Glomerular visceral epithelial cell (primary cell): ENCODE measurements at regions not wholly inside any gene's neighbourhood (a gene's known extent, or its start where the extent isn't known, plus 50 kb on each side); places are given as distances from the start of the nearest gene placed in this dataset.

Source experiments
- DNase-seq: peaks from one replicate; pipeline ENCODE4 v3.0.0-alpha.2; 2016; ENCODE audit errors: extremely low spot score

DNA sequence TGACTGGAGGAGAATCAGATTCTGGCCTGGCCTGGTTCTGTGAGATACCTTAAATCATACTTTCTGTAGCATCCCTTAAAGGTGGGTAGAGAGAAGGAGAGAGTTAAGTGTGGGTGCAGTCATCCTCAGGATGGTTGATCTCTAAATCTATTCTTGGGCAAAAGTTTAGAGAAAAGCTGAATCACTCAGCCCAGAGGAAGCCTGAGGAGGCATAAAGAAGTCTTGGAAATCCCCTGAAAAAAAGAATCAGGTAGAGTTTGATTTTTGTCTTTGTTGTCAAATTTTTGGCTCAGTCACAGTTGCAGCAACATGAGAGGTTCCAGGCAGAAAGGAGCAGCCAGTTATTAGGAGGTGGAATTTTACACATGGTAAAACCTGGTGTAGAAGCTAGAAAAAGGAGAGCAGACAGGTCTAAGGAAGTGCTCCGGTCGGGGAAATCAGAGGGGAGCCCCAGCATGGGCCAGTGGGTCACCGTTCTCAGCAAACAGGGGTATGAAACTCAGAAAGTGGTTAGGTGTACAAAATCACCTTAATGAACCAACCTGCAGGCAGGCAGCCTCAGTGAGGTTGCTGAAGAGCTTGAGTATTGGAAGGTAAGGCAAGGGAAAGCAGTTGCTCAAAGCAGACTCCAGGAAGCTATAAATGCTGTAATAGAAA is 116.2 kb upstream of the CNTLN start:
- no peak for DNase-seq

DNA sequence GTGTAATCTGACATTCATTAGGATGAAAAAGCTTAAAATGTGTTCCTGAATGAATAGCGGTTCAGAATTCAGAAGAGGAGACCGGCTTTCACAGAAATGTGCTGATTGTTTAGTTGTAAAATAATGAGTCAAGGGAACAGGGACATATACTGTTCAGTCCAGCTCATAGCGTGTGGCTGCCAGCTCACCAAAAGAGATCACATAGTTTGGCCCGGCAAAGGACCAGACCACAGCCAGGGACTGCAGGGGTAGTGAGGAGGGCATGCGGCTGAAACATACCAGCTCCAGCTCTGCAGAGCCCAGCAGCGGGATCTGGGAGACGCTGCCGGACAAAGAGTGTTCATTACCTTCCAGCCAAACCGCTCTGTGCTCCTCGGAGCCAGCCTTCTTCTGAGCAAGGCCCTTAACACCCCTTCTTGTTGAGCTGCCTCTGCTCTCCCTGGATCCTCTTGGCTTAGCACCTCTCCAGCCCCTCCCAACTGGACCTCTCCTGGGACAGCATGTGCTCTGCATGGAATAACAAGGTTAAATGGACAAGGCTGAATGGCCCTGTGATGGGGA is 116.8 kb upstream of the CNTLN start:
- no peak for DNase-seq

DNA sequence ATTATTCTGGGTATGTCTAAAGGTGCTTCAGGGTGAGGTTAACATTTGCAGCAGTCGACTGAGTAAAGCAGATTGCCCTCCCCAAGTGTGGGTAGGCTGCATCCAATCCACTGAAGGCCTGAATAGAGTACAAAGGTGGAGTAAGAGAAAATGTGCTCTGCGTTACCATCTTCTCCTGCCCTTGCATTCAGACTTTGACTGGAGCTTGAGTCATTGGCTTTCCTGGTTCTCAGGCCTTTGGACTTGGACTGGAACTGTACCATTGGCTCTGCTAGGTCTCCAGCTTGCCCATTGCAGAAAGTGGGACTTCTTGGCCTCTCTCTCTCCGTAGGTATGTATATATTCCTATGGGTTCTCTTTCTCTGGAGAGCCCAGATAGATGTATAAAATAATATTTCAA is 120.9 kb upstream of the CNTLN start:
- no peak for DNase-seq

DNA sequence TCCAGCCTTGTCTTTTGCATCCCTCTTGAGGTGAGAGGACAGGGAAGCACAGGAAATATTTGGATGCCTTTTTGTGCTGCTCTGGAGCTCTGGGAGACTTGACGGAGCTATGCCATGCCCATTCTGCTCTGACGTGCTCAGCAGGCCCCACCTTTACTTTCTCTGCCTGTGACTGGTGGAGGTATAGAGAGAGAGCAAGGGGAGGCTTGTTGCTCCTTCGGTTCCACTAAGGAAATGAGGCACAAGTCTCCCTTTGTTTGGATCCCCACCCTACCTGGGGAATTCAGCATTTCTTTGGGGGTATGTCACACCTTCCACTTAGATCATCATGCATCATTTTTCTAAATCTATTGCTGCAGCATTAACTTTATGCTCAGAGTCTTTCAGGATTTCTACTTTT is 121.8 kb upstream of the CNTLN start:
- DNase-seq, result no peak

DNA sequence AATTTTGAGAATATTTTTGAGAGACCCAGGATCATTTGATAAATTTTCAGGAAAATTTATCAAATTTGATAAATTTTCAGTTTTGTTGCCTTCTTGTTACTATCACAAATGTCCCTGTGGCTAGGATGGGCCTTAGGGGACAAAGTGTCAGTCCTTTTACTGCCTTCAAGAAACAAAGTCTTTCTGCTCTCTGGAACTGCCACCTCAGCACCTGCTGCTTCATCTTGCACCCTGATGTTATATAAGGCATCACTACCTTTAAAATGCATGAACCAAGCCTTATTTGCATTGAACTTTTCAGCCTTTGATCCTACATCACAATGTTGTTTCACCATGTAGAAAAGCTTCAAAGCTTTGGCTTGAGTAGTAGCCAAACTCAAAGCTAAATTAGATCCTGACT is 123.0 kb upstream of the CNTLN start:
- no peak for DNase-seq

DNA sequence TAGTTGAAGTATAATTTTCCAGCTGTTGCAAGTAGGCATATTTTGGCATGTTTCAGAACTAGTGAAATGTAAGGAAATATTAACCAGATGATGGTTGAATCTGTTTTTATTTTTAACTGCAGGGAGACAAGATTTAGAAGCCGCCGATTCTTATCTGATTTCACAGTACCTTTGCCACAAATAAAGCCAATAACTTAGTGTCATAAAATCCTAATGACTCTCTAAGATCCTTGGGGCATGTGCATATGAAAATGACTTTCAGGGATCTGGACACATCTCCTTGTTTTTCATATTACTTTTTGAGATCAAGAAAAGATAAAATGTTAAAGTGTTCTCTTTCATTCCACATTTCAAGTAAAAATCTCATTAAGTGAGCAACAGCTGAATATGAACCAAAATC is 125.8 kb upstream of the CNTLN start:
- no peak for DNase-seq

DNA sequence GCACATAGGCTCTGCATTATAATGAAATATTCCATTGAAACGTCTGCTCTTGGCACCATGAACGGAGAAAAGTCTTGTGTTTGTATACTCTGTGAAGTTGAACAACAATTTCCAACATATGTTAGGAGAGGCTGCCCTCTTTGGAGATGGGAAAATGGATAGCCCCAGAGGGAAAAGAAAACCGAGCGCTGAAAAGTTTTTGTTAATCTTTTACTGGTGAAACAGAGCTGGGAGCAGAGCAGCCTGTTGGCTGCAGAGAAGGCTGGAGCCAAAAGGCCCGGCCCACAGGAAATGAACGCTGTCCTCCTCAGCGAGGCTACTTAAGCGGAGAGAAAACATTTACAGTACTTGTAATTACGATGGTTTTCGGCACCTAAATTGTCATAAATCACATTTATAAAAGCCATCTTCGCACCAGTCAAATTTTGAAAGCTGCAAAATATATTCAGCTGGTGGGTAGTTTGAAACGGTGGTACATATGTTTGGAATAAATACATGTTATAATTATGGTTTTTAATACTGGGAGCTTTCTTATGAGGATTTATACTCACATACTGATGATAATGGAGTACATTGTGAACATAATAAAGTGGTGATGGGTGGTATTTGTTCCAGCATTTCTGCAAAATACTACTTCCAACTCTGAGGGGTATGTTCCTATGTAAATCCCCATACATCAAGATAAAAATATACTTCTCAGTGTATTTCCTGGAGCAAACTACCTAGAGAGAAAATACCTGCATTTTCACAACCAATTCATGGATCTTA is 129.6 kb upstream of the CNTLN start:
- peak; percentile 84 for DNase-seq

DNA sequence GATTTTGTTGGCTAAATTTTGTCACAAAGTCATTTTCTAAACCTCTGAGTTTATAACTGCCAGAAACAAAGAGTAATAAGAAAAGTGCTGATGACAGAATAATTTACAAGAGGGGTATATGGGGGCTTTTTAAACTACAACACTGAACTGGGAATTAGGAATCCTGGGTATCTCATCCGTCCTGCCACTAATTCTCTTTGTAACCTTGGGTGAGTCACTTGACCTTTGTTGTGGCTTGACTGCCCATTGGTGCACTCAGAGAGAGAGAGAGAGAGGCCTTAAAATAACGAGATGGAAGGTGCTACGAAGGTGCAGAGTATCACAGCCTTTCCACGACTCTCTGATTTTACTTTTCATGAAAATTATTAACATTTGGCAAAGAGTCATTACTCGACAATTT is 130.3 kb upstream of the CNTLN start:
- peak; percentile 56 for DNase-seq

DNA sequence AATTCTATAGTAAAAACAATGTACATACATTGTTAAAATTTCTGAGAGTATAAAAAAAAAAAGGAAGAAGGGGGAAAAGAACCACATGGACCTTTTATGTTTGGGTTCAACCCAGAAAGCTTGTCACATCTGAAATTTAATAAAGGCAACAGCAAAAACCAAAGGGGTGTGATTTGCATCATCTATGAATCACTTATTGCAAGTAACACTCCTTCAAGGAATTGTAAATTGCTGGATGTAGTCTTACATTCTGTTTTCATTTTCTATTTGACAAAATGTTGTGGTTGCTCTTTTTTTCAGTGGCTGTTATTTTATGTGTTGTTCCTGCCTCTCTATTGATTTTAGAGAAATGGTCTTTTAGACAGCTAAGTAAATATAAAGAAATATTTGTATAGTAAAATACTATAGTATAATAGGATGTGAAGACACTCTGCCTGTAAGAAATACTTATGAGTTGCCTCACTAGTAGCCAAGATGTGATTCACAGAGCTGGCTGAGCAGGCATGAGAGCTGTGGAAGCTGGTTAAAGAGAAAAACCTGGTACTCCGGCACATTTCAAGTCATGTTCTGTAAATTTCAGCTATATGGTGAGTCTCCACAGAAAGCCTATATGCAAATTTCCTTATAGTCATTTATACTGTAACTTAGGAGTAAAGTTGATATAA is 131.1 kb upstream of the CNTLN start:
- peak; percentile 22 for DNase-seq

DNA sequence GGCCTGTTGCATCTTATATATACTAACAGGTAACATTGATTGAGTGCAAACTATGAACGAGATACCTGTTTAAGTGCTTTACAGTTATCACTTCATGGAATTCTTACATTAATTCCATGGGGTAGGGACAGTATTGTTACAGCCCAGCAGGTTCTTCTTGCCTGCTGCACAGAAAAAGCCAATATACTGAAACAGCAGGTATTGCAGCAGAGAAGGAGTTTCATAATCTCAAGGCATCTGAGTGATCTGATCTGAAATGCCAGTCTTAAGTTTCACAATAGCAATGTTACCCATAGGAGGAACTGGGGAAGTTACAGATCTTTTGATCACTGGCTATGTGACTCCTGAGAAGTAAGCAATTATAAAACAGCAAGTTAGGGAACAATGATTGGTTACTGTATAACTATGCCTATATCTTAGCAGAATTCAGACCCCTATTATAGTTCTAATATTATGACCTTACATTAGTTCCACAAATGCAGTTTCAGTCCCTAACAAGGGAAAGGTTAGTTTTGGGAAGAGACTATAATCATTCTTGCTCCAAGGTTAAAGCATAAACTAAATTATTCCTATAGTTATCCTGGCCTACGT is 126.5 kb upstream of the BNC2 start:
- DNase-seq, result no peak

DNA sequence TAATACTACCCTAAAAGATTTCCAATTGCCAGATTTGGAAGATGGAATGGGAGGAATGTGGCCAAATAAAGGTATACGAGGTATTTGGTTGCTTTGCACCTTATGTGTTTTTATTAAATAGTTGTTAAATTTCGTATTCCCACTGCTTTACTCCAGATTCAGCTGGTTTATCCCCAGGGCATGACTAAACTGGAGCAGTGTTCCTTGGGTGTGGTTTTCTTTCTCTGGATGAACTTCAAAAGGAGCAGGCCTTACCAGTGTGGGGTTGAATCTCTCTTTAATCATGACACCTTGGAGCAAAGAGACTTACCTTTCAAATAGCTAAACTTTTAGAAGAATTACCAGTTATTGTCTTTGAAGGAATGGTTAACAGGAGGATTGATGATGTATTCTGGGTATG is 121.7 kb upstream of the BNC2 start:
- DNase-seq, result no peak

DNA sequence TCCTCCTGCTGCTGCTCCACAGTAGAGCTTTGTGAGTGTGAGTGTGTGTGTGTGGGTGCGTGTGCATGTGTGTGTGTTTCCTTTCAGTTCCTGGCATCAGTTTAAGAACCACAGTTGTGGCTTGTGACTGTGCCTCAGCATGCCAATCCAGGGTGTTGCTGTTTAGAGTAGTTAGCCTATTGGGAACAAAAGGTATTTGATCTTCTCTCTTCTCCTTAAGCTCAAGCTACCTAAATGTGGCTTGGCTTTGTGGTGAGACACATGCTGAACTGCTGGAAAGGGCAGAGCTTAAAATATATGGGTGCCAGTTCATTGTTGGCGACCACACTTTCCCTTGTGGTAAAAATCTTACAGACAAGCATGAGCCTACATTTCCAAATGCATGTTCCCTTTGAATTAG is 116.6 kb upstream of the BNC2 start:
- DNase-seq, result peak; percentile 27

DNA sequence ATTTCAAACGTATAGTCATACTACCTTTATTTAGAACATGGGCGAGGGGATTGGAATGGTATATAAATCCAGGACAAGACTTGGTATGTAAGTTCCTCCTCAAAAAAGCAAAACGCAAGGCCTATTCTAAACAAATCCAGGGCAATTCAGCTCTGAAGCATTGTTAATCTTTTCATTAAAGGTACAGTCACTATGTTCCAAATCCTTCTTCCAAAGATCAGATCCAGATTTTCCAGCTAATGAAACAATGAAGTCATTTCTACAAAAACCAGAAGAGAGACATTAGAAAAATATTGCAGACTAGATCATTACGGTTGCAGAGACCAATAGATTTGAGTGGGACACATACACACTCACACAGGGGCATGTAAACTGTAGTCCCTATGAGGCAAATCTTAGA is 116.1 kb upstream of the BNC2 start:
- no peak for DNase-seq

DNA sequence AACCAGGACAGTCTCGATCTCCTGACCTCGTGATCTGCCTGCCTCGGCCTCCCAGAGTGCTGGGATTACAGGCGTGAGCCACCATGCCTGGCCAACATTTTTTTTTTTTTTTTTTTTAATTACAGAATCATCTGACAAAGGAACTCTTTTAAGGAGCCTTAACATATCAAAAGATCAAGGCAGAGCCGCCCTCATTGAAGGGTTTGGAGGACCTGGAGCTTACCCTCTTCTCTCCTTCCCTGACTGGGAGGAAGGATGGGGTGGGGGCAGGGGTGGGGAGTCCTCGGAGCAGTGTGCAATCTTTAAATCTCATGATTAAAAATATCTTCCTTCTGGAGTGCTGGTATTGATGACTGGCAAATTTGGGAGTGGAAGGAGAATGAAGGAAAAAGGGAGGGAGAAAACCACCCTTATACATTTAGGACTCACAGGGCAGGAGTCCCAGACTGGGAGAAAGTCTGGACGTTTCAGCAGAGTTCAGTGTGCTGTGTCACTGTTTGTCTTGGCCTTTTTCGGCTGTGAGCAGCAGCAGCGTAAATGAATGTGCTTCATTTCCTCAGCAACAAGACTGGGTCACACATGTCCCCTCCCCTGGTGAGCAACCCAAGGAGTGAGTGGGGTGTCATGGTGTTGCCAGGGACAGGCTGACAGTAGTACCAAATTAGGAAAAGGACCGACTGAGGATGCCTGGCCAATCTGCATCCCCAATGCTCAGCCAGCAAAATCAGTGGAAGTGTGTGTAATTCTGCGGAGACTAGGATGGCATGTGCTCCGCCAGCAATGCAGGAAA is 115.3 kb upstream of the BNC2 start:
- no peak for DNase-seq

DNA sequence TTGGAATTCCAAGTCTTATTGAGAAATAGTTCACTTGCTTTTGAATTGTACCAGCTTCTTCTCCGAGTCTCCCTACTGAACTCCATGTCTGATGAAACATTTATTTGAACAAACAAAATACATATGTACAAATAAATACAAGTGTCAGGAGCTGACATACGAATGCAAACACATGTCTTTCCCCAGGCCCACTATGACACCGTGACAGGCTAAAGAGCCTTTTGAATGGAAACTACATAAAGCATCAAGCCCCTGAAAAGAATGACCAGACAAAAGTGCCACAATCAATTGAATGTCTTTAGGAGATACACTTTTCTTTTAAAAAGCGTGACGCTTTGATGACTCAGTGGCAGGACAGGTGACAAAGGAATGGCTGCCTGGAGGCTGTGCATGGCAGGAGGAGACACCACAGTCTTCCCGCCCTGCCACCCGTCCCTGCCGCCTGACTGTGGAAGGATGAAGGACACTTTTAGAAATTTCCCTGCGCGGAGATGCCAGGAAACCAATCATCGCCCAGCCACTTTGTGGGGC is 112.4 kb upstream of the BNC2 start:
- DNase-seq, result no peak

DNA sequence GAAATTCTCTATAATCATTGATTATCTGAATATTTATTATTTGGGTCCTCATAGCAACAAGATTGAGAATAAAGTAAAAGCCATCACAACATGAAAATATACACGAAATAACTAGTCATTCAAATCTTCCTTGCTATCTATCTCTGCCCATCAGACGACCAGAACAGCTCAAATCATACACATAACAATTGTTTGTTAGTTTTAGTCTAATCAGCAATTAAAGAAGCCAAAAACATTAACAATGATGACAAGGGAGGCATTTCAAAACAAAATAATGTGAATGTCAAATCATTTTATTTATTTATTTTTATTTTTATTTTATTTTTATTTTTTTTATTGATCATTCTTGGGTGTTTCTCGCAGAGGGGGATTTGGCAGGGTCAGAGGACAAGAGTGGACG is 106.0 kb upstream of the BNC2 start:
- no peak for DNase-seq

DNA sequence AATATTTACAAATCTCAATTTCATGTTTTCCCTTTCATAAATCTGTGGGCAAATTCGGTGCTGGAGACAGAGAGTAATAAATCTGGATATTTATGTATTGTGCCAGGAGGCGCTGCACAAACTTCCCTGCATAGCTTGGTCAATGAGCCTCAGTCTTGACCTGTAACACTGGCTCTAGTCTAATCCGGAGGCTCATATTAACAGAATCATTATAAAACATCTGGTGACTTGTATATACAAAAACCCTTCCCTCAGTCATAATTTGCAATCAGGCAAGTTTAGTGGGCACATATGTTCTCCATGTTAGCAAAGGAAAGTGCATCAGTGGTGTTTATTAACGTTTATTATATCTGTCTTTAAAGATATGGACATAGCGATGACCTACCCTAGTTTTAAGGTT is 104.0 kb upstream of the BNC2 start:
- DNase-seq, result no peak

DNA sequence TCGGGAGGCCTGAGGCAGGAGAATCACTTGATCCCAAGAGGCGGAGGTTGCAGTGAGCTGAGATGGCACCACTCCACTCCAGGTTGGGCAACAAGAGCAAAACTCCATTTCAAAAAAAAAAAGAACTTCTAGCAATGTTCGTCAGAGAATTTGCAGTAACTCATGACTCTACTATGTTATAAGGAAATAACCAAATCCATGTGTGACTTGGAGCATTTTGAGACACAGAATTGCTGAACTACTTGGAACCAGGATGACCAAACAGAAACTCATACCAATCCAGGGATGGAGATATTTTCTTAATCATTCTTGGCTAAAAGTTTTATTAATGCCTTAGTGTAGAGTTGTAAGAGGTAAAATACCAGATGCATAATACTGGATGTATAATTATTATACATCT is 99.9 kb upstream of the BNC2 start:
- no peak for DNase-seq

DNA sequence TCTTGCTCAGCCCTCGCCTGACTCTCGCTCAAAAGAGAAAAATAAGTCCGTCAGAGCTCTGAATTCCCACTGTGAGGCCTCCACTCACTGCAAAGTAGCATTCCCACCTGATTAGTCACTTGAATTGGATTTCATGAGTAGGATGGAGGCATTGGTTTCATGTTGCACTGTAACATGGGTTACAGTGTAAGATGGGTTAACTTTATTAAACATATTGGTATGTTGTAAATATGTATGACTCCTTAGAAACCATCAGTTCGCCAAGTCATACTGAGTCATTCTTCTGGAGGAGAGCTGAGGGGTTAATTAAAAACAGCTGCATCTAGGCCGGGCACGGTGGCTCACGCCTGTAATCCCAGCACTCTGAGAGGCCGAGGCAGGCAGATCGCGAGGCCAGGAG is 93.8 kb upstream of the BNC2 start:
- peak; percentile 77 for DNase-seq

DNA sequence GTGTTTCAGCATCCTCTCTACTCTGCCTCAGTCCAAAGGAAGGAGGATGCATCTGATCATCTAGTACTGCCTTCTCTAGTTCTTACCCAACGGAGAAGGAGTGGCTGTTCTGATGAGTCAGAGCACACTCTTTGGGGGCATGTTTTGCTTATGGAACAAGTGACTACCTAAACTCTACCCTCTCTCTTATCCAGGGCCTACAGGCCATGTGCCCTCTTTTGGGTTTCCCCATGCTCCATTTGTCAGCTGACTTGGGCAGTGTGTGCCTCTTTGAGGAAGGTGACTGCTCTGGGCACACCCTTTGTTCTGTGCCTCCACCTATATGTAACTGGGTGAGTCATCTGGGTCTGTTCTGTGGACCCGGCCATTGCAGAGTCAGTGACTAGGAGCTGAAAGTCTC is 89.6 kb upstream of the BNC2 start:
- no peak for DNase-seq

DNA sequence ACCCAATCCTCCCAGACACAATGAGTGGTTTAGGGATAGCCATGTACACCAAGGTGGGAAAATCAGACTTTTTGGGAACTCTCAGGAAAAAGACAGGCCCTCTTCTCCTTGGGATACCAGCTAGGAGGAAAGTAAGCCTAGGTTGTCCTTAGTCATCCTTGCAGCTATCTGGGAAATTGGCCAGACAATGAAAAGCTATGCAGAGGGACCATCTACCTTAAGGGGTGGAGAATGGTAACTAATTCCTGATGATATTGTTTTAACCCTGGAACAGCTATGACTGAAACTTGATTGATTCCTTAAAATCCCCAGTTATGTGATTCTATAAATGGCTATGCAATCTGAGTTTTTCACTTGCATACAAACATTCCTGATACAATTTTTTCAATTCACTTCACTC is 88.9 kb upstream of the BNC2 start:
- DNase-seq, result no peak
